HG03025 (cell line): ENCODE measurements at regions not wholly inside any gene's neighbourhood (a gene's known extent, or its start where the extent isn't known, plus 50 kb on each side); places are given as distances from the start of the nearest gene placed in this dataset.
A peak's percentile ranks its signal among the peaks of the same experiment; 100 is the strongest.
"Not testable (repeated sequence)": the region's sequence is repeated elsewhere in the genome, so short reads cannot be mapped to it uniquely, and the experiment has no call there.

Source experiments
- ATAC-seq: cut with Tn5 transposase; IDR thresholded peaks from one replicate; pipeline ENCODE4 v1.9.1; 2021; ENCODE audit warnings: mild to moderate bottlenecking, moderate library complexity; ENCODE audit not compliant: unreplicated experiment, low FRiP score

- no peak for ATAC-seq
Observed at GRCh38 chr5:87027570-87027969, 240.1 kb upstream of the RASA1 start.

- no peak for ATAC-seq
Observed at GRCh38 chr5:87029951-87030350, 237.7 kb upstream of the RASA1 start.

- ATAC-seq, result no peak
Observed at GRCh38 chr5:87030699-87031098, 237.0 kb upstream of the RASA1 start.

- no peak for ATAC-seq
Observed at GRCh38 chr5:87034557-87034956, 233.1 kb upstream of the RASA1 start.

- ATAC-seq, result no peak
Observed at GRCh38 chr5:87042554-87042953, 225.1 kb upstream of the RASA1 start.

- no peak for ATAC-seq
Observed at GRCh38 chr5:87048156-87048555, 219.5 kb upstream of the RASA1 start.

- not testable (repeated sequence) for ATAC-seq
Observed at GRCh38 chr5:87049012-87049411, 218.7 kb upstream of the RASA1 start.

- no peak for ATAC-seq
Observed at GRCh38 chr5:87051502-87052113, 216.1 kb upstream of the RASA1 start.

- no peak for ATAC-seq
Observed at GRCh38 chr5:87053146-87053545, 214.5 kb upstream of the RASA1 start.

GRCh38 chr5:87054821-87055220 is 212.9 kb upstream of the RASA1 start:
- ATAC-seq, result no peak

GRCh38 chr5:87061046-87061445 is 206.6 kb upstream of the RASA1 start:
- ATAC-seq, result no peak

- no peak for ATAC-seq
Observed at GRCh38 chr5:87069311-87069710, 198.4 kb upstream of the RASA1 start.

GRCh38 chr5:87069974-87070608 is 197.6 kb upstream of the RASA1 start:
- no peak for ATAC-seq

- ATAC-seq, result no peak
Observed at GRCh38 chr5:87074072-87074471, 193.6 kb upstream of the RASA1 start.

GRCh38 chr5:87074934-87075541 is 192.6 kb upstream of the RASA1 start:
- peak; percentile 98 for ATAC-seq

GRCh38 chr5:87076411-87076810 is 191.3 kb upstream of the RASA1 start:
- no peak for ATAC-seq

- no peak for ATAC-seq
Observed at GRCh38 chr5:87076931-87077330, 190.8 kb upstream of the RASA1 start.

GRCh38 chr5:87079219-87079618 is 188.5 kb upstream of the RASA1 start:
- ATAC-seq, result no peak

GRCh38 chr5:87081016-87081415 is 186.7 kb upstream of the RASA1 start:
- ATAC-seq, result no peak

GRCh38 chr5:87081511-87082372 is 185.9 kb upstream of the RASA1 start:
- peak; percentile 95 for ATAC-seq

GRCh38 chr5:87094347-87094746 is 173.3 kb upstream of the RASA1 start:
- ATAC-seq, result no peak
